GM19043 (cell line): ENCODE measurements at regions not wholly inside any gene's neighbourhood (a gene's known extent, or its start where the extent isn't known, plus 50 kb on each side); places are given as distances from the start of the nearest gene placed in this dataset.
"Not testable (repeated sequence)": the region's sequence is repeated elsewhere in the genome, so short reads cannot be mapped to it uniquely, and the experiment has no call there.

Experiments used
- ATAC-seq: cut with Tn5 transposase; IDR thresholded peaks from one replicate; pipeline ENCODE4 v1.9.1; 2021; ENCODE audit warnings: low read depth; ENCODE audit not compliant: unreplicated experiment

- no peak for ATAC-seq
Measured at GRCh38 chr11:29119116-29119515, 897.7 kb downstream of the KCNA4 start.

- ATAC-seq = no peak
Measured at GRCh38 chr11:29100967-29101366, 915.9 kb downstream of the KCNA4 start.

GRCh38 chr11:29095821-29096220, 921.0 kb downstream of the KCNA4 start:
- ATAC-seq = no peak

GRCh38 chr11:29093416-29094120, 923.3 kb downstream of the KCNA4 start:
- ATAC-seq = no peak

- ATAC-seq = no peak
Measured at GRCh38 chr11:29087200-29087812, 929.5 kb downstream of the KCNA4 start.

GRCh38 chr11:29075726-29076125, 941.1 kb downstream of the KCNA4 start:
- no peak for ATAC-seq

GRCh38 chr11:29063630-29064361, 953.0 kb downstream of the KCNA4 start:
- ATAC-seq = no peak

- no peak for ATAC-seq
Measured at GRCh38 chr11:29061452-29061851, 953.3 kb downstream of the METTL15 start.

- not testable (repeated sequence) for ATAC-seq
Measured at GRCh38 chr11:29056487-29056886, 948.3 kb downstream of the METTL15 start.

GRCh38 chr11:29051935-29052334, 943.7 kb downstream of the METTL15 start:
- ATAC-seq = no peak

GRCh38 chr11:29050962-29051361, 942.8 kb downstream of the METTL15 start:
- ATAC-seq = not testable (repeated sequence)

- no peak for ATAC-seq
Measured at GRCh38 chr11:29040489-29040888, 932.3 kb downstream of the METTL15 start.

GRCh38 chr11:29032384-29033149, 924.4 kb downstream of the METTL15 start:
- ATAC-seq = no peak

GRCh38 chr11:29029452-29029851, 921.3 kb downstream of the METTL15 start:
- no peak for ATAC-seq

GRCh38 chr11:29027436-29027835, 919.2 kb downstream of the METTL15 start:
- ATAC-seq = no peak

- no peak for ATAC-seq
Measured at GRCh38 chr11:29026286-29026685, 918.1 kb downstream of the METTL15 start.

- ATAC-seq = no peak
Measured at GRCh38 chr11:29025001-29025400, 916.8 kb downstream of the METTL15 start.

- no peak for ATAC-seq
Measured at GRCh38 chr11:29024386-29024785, 916.2 kb downstream of the METTL15 start.

GRCh38 chr11:29023761-29024160, 915.6 kb downstream of the METTL15 start:
- ATAC-seq = no peak

GRCh38 chr11:29022676-29023075, 914.5 kb downstream of the METTL15 start:
- no peak for ATAC-seq
